Endothelial cell of umbilical vein (primary cell): ENCODE measurements at regions not wholly inside any gene's neighbourhood (a gene's known extent, or its start where the extent isn't known, plus 50 kb on each side); places are given as distances from the start of the nearest gene placed in this dataset.
"Not testable (repeated sequence)": the region's sequence is repeated elsewhere in the genome, so short reads cannot be mapped to it uniquely, and the experiment has no call there.

Experiments used
- BruUV-seq: library from RNA; stranded (reverse); fragments of 400-500 nt; replicated peaks from 2 replicates; lab custom pipeline; 2021; lab: Mats Ljungman, UMichigan
- CTCF ChIA-PET: fragments of 300-600, 350-600 bp; sonication (Branson Sonifier 250); formaldehyde crosslinking; loops from one replicate; lab custom pipeline; 2021; ENCODE audit warnings: antibody characterized with exemption, inconsistent platforms; lab: Charles Lee
- POLR2A ChIA-PET: fragments of 300-600, 350-600 bp; sonication (Branson Sonifier 250); formaldehyde crosslinking; loops from one replicate; lab custom pipeline; 2021; ENCODE audit warnings: antibody characterized with exemption, inconsistent platforms; lab: Charles Lee
- DNase-seq: peaks from one replicate; pipeline ENCODE4 v3.0.0-alpha.2; 2011; ENCODE audit warnings: low read depth, low spot score
- FAIRE-seq: peaks from 2 replicates; lab custom pipeline; 2011; peaks lifted over from hg19 to GRCh38; lab: Jason Lieb, UNC
- H2AFZ ChIP-seq: 2 replicates; pipeline ENCODE4 v1.6.0; 2012; ENCODE audit warnings: low read depth, low read length, control low read depth, inconsistent platforms
- H3K27ac ChIP-seq: 2 replicates; pipeline ENCODE4 v1.5.1; 2011; ENCODE audit warnings: low read depth, mild to moderate bottlenecking, control low read depth, low read length, moderate library complexity; ENCODE audit not compliant: insufficient read depth
- H3K27me3 ChIP-seq, 2 experiments: 2 replicates each; pipeline versions ENCODE4 v1.6.0 to v1.6.1; 2011; ENCODE audit warnings: low read length in 2 of 2, mixed read lengths in 1 of 2; ENCODE audit not compliant: control insufficient read depth in 2 of 2, insufficient read depth in 2 of 2
- H3K36me3 ChIP-seq, 2 experiments: 2 replicates in 1 of 2; 3 replicates in 1 of 2; pipeline ENCODE4 v1.5.1; 2011; ENCODE audit warnings: low read length in 2 of 2, mild to moderate bottlenecking in 1 of 2, moderate library complexity in 1 of 2; ENCODE audit not compliant: control insufficient read depth in 2 of 2, insufficient read depth in 2 of 2; ENCODE audit errors: extremely low read depth in 1 of 2
- H3K4me1 ChIP-seq: 3 replicates; pipeline ENCODE4 v1.5.1; 2011; ENCODE audit warnings: mild to moderate bottlenecking, low read length; ENCODE audit not compliant: control insufficient read depth, insufficient read depth; ENCODE audit errors: extremely low read depth
- H3K4me2 ChIP-seq: 2 replicates; pipeline ENCODE4 v1.6.1; 2011; ENCODE audit warnings: low read length, control low read depth, mixed read lengths; ENCODE audit not compliant: insufficient read depth
- H3K4me3 ChIP-seq, 3 experiments: fragments of 200-600 bp in 1 of 3; sonication (generic), shearing (Covaris generic) in 1 of 3; replicated peaks in 1 of 3; 2 replicates each; pipeline ENCODE4 v1.5.1; 2011 to 2016; ENCODE audit warnings: control low read depth in 3 of 3, low read length in 3 of 3, mild to moderate bottlenecking in 2 of 3, inconsistent platforms in 1 of 3, low read depth in 1 of 3, moderate library complexity in 1 of 3; ENCODE audit not compliant: insufficient read depth in 1 of 3
- H3K79me2 ChIP-seq: 2 replicates; pipeline ENCODE4 v1.6.0; 2012; ENCODE audit warnings: low read length, inconsistent platforms; ENCODE audit not compliant: control insufficient read depth, insufficient read depth
- H3K9ac ChIP-seq: replicated peaks from 2 replicates; pipeline ENCODE3; 2011; ENCODE audit warnings: low read length, control low read depth; ENCODE audit not compliant: insufficient read depth; ENCODE audit errors: extremely low read depth
- H3K9me1 ChIP-seq: replicated peaks from 3 replicates; pipeline ENCODE4 v1.6.0; 2011; ENCODE audit warnings: mild to moderate bottlenecking, low read length; ENCODE audit not compliant: control insufficient read depth, insufficient read depth; ENCODE audit errors: extremely low read depth
- H3K9me3 ChIP-seq: replicated peaks from 2 replicates; pipeline ENCODE4 v1.5.1; 2012; ENCODE audit warnings: low read length, inconsistent platforms; ENCODE audit not compliant: control insufficient read depth, insufficient read depth
- H4K20me1 ChIP-seq: replicated peaks from 2 replicates; pipeline ENCODE3; 2011; ENCODE audit warnings: mild to moderate bottlenecking, low read length; ENCODE audit not compliant: control insufficient read depth, insufficient read depth; ENCODE audit errors: extremely low read depth
- EZH2 ChIP-seq: IDR thresholded peaks from 2 replicates; pipeline ENCODE4 v1.6.1; 2012; ENCODE audit warnings: borderline replicate concordance, low read depth, mild to moderate bottlenecking, moderate library complexity, low read length, inconsistent platforms; ENCODE audit not compliant: severe bottlenecking
- FOS ChIP-seq: IDR thresholded peaks from 2 replicates; pipeline ENCODE4 v1.6.1; 2011; ENCODE audit warnings: mild to moderate bottlenecking, low read length, moderate library complexity, borderline replicate concordance; ENCODE audit not compliant: insufficient read depth
- GATA2 ChIP-seq: IDR thresholded peaks from 2 replicates; pipeline ENCODE4 v1.7.0; 2011; ENCODE audit warnings: low read depth, mild to moderate bottlenecking, moderate library complexity, mixed read lengths, low read length; ENCODE audit not compliant: insufficient read length, insufficient read depth
- JUN ChIP-seq: IDR thresholded peaks from 2 replicates; pipeline ENCODE4 v1.6.1; 2011; ENCODE audit warnings: borderline replicate concordance, low read depth; ENCODE audit not compliant: insufficient read length, insufficient read depth
- MYC ChIP-seq: IDR thresholded peaks from one replicate; pipeline ENCODE4 v1.6.1; 2011; ENCODE audit warnings: mild to moderate bottlenecking, low read depth, low read length
- POLR2A ChIP-seq: IDR thresholded peaks from 2 replicates; pipeline ENCODE4 v1.6.1; 2012; ENCODE audit warnings: low read depth, mild to moderate bottlenecking, control low read depth, low read length
- POLR2AphosphoS5 ChIP-seq: IDR thresholded peaks from 2 replicates; pipeline ENCODE4 v1.6.1; 2012; ENCODE audit warnings: low read depth, mild to moderate bottlenecking, control low read depth, low read length, moderate library complexity; ENCODE audit not compliant: insufficient read depth
- dilution Hi-C: fragments of 300-500 bp; cut with MboI; formaldehyde crosslinking; loops from one replicate; pipeline ENCODE4 v1.15.0; 2019; ENCODE audit warnings: low sequenced_read_pairs; ENCODE audit not compliant: extremely low pct_ligation_motif_present
- intact Hi-C: fragments of 100-400 bp; cut with micrococcal nuclease; formaldehyde crosslinking; loops from one replicate; pipeline ENCODE4 v1.10.0; 2022
- TF ChIP-seq, protein P1 (sequence below), 2 donors: IDR thresholded peaks; 1 replicate in 1 of 2; 2 replicates in 1 of 2; pipeline ENCODE4 v1.5.1; 2011; ENCODE audit warnings: low read length in 2 of 2, mild to moderate bottlenecking in 2 of 2, moderate library complexity in 2 of 2, control low read depth in 1 of 2, inconsistent platforms in 1 of 2, low read depth in 1 of 2; ENCODE audit not compliant: insufficient read depth in 1 of 2; ENCODE audit errors: extremely low read depth in 1 of 2
- TF ChIP-seq, protein P2 (sequence below): IDR thresholded peaks from 2 replicates; pipeline ENCODE4 v1.6.1; 2011; ENCODE audit not compliant: insufficient read depth, insufficient read length

DNA sequence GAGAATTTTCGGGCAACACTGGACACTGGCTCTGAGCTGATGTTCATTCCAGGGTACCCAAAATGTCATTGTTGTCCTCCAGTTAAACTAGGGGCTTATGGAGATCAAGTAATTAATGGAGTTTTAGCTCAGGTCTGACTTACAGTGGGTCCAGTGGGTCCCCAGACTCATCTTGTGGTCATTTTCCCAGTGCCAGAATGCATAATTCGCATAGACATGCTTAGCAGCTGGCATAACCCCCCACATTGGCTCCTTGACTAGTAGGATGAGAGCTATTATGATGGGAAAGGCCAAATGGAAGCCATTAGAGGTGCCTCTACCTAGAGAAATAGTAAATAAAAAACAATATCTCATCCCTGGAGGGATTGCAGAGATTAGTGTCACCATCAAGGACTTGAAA is 818.9 kb downstream of the TMTC2 start:
- ChIA-PET POLR2A (no interaction called here), CTCF (no interaction called here)
- H2AFZ ChIP-seq: no peak overlapping the region
- no peaks in the 10 kb centered on the region for H3K4me1 ChIP-seq
- H3K79me2 ChIP-seq: no peaks in the 10 kb centered on the region
- H3K4me3 ChIP-seq: no peak overlapping the region
- dilution Hi-C loops (no loop called here), intact Hi-C loops (no loop called here)
- H3K36me3 ChIP-seq: no peaks in the 10 kb centered on the region
- TF ChIP-seq POLR2A (no peak), FOS (no peak), JUN (no peak), POLR2AphosphoS5 (no peak), MYC (no peak), GATA2 (no peak), EZH2 (no peak)
- TF ChIP-seq, protein P1, sequence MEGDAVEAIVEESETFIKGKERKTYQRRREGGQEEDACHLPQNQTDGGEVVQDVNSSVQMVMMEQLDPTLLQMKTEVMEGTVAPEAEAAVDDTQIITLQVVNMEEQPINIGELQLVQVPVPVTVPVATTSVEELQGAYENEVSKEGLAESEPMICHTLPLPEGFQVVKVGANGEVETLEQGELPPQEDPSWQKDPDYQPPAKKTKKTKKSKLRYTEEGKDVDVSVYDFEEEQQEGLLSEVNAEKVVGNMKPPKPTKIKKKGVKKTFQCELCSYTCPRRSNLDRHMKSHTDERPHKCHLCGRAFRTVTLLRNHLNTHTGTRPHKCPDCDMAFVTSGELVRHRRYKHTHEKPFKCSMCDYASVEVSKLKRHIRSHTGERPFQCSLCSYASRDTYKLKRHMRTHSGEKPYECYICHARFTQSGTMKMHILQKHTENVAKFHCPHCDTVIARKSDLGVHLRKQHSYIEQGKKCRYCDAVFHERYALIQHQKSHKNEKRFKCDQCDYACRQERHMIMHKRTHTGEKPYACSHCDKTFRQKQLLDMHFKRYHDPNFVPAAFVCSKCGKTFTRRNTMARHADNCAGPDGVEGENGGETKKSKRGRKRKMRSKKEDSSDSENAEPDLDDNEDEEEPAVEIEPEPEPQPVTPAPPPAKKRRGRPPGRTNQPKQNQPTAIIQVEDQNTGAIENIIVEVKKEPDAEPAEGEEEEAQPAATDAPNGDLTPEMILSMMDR (IDR thresholded peaks at IDR 0.05; ENCODE audit: extremely low read depth in 1 of 2, insufficient read depth in 1 of 2, low read depth in 1 of 2, low read length in 2 of 2): no peak
- TF ChIP-seq, protein P2, sequence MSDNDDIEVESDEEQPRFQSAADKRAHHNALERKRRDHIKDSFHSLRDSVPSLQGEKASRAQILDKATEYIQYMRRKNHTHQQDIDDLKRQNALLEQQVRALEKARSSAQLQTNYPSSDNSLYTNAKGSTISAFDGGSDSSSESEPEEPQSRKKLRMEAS: no peak
- H3K27me3 ChIP-seq: no peaks in the 10 kb centered on the region
- no peak overlapping the region for H3K4me2 ChIP-seq
- FAIRE-seq (no peak), DNase-seq (no peak)
- no peak overlapping the region for H3K27ac ChIP-seq
- no peak overlapping the region for H3K9ac ChIP-seq
- BruUV-seq: no TSS peak
- H3K9me3 ChIP-seq: peaks cover 2% of the 10 kb centered on the region
- H3K9me1 ChIP-seq: no peaks in the 10 kb centered on the region
- H4K20me1 ChIP-seq: no peaks in the 10 kb centered on the region

DNA sequence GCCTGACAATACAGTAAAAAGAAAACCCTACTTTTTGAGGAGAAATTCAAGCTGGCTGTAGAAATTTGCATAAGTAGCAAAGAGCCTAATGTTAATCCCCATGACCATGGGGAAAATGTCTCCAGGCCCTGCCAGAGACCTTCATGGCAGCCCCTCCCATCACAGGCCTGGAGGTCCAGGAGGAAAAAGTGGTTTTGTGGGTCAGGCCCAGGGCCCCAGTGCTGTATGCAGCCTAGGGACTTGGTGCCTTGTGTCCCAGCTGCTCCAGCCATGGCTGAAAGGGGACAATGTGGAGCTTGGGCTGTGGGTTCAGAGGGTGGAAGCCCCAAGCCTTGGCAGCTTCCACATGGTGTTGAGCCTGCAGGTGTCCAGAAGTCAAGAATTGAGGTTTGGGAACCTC is 813.2 kb downstream of the TMTC2 start:
- H3K4me2 ChIP-seq, H3K27me3 ChIP-seq, DNase-seq, CTCF ChIA-PET, H4K20me1 ChIP-seq, FAIRE-seq, H3K27ac ChIP-seq, H3K4me1 ChIP-seq, H3K4me3 ChIP-seq, POLR2A ChIA-PET, H3K9ac ChIP-seq, intact Hi-C loops, BruUV-seq, H3K9me3 ChIP-seq, dilution Hi-C loops, H2AFZ ChIP-seq, H3K79me2 ChIP-seq, H3K9me1 ChIP-seq, H3K36me3 ChIP-seq: not testable (repeated sequence)
